Kidney (tissue), 13 donors: ENCODE measurements at regions not wholly inside any gene's neighbourhood (a gene's known extent, or its start where the extent isn't known, plus 50 kb on each side); places are given as distances from the start of the nearest gene placed in this dataset.
A peak's percentile ranks its signal among the peaks of the same experiment; 100 is the strongest.

Source experiments
- DNase-seq, 5 donors: peaks; one replicate each; pipeline ENCODE4 v3.0.0-alpha.2; 2013 to 2020
- FAIRE-seq: peaks from 2 replicates; lab custom pipeline; 2012; peaks lifted over from hg19 to GRCh38; lab: Jason Lieb, UNC
- H3K27ac ChIP-seq, 2 donors: one replicate each; pipeline ENCODE4 v1.7.0; 2013; ENCODE audit warnings: low read depth in 2 of 2, low read length in 2 of 2, inconsistent platforms in 1 of 2
- H3K27me3 ChIP-seq: one replicate; pipeline ENCODE4 v1.7.1; 2013; ENCODE audit warnings: low read length, inconsistent platforms; ENCODE audit not compliant: control insufficient read depth, insufficient read depth
- H3K36me3 ChIP-seq, 3 donors: one replicate each; pipeline versions ENCODE4 v1.7.0 to v1.7.1; 2013; ENCODE audit warnings: low read length in 3 of 3, control low read depth in 1 of 3, inconsistent platforms in 1 of 3; ENCODE audit not compliant: insufficient read depth in 3 of 3, control insufficient read depth in 2 of 3
- H3K4me1 ChIP-seq, 3 donors: one replicate each; pipeline versions ENCODE4 v1.7.0 to v1.7.1; 2013; ENCODE audit warnings: low read length in 3 of 3, inconsistent platforms in 1 of 3, low read depth in 1 of 3; ENCODE audit not compliant: control insufficient read depth in 2 of 3, insufficient read depth in 2 of 3
- H3K4me3 ChIP-seq, 3 donors: one replicate each; pipeline versions ENCODE4 v1.7.0 to v1.8.1; 2013; ENCODE audit warnings: low read length in 3 of 3, control low read depth in 1 of 3, inconsistent platforms in 1 of 3
- H3K9ac ChIP-seq, 3 donors: one replicate each; pipeline versions ENCODE4 v1.7.0 to v1.7.1; 2013; ENCODE audit warnings: low read length in 3 of 3, control low read depth in 1 of 3, inconsistent platforms in 1 of 3
- H3K9me3 ChIP-seq, 3 donors: one replicate each; pipeline versions ENCODE4 v1.7.0 to v1.7.1; 2013; ENCODE audit warnings: low read length in 3 of 3, control low read depth in 1 of 3, inconsistent platforms in 1 of 3; ENCODE audit not compliant: control insufficient read depth in 2 of 3, insufficient read depth in 1 of 3
- CTCF ChIP-seq: IDR thresholded peaks from 3 replicates; pipeline ENCODE4 v1.5.1; 2012; ENCODE audit warnings: mild to moderate bottlenecking, moderate library complexity, borderline replicate concordance; ENCODE audit not compliant: insufficient read depth; ENCODE audit errors: extremely low read depth
- intact Hi-C: fragments of 100-400 bp; cut with DNase I; formaldehyde crosslinking; loops from one replicate; pipeline ENCODE4 v1.11.1; 2022
- donor health status: control.
- donor health status: control.
- donor health status: control.
- donor health status: control.
- donor health status: control.
- donor health status: DM: yes; HTN: yes; CAD: no.
- donor health status: Normal renal cell carcinoma (clear cell type).

GRCh38 chr10:131652438-131653139 lies 248.2 kb upstream of the PPP2R2D start:
- H3K36me3 ChIP-seq, result no peaks in the 10 kb centered on the region
- H3K4me1 ChIP-seq, result peaks cover 0 to 14% (median 0%) of the 10 kb centered on the region in 3 donors
- no peaks in the 10 kb centered on the region for H3K27me3 ChIP-seq
- H3K4me3 ChIP-seq, result no peak overlapping the region
- intact Hi-C loops, result no loop called here
- peaks cover 0 to 2% (median 0%) of the 10 kb centered on the region in 3 donors for H3K9me3 ChIP-seq
- H3K9ac ChIP-seq, result no peak overlapping the region
- H3K27ac ChIP-seq, result no peak overlapping the region
- FAIRE-seq, result no peak
- no peak for TF ChIP-seq CTCF
- DNase-seq, result peak in 3 of 5 donors; percentile 24 to 58 (median 29)

GRCh38 chr10:131653140-131653539 lies 247.7 kb upstream of the PPP2R2D start:
- H3K4me3 ChIP-seq, result no peak overlapping the region
- H3K4me1 ChIP-seq, result peaks cover 0 to 14% (median 0%) of the 10 kb centered on the region in 3 donors
- H3K27ac ChIP-seq, result no peak overlapping the region
- peaks cover 0 to 2% (median 0%) of the 10 kb centered on the region in 3 donors for H3K9me3 ChIP-seq
- DNase-seq, result peak in 1 of 5 donors; percentile 43
- H3K36me3 ChIP-seq, result no peaks in the 10 kb centered on the region
- intact Hi-C loops, result no loop called here
- no peaks in the 10 kb centered on the region for H3K27me3 ChIP-seq
- FAIRE-seq, result no peak
- H3K9ac ChIP-seq, result no peak overlapping the region
- no peak for TF ChIP-seq CTCF

GRCh38 chr10:131653554-131654470 lies 247.0 kb upstream of the PPP2R2D start:
- peaks cover 0 to 2% (median 0%) of the 10 kb centered on the region in 3 donors for H3K9me3 ChIP-seq
- peak in 1 of 5 donors; percentile 64 for DNase-seq
- H3K9ac ChIP-seq, result no peak overlapping the region
- no peaks in the 10 kb centered on the region for H3K27me3 ChIP-seq
- intact Hi-C loops, result no loop called here
- H3K4me1 ChIP-seq, result peaks cover 0 to 14% (median 0%) of the 10 kb centered on the region in 3 donors
- no peak for TF ChIP-seq CTCF
- H3K4me3 ChIP-seq, result no peak overlapping the region
- FAIRE-seq, result no peak
- H3K36me3 ChIP-seq, result no peaks in the 10 kb centered on the region
- peak overlapping the region in 1 of 2 donors; percentile 20 for H3K27ac ChIP-seq
